Stomach (tissue), 8 donors: ENCODE measurements at regions not wholly inside any gene's neighbourhood (a gene's known extent, or its start where the extent isn't known, plus 50 kb on each side); places are given as distances from the start of the nearest gene placed in this dataset.
"Not testable (repeated sequence)": the region's sequence is repeated elsewhere in the genome, so short reads cannot be mapped to it uniquely, and the experiment has no call there.

Source experiments
- DNase-seq, 2 donors: peaks; one replicate each; pipeline versions ENCODE4 v3.0.0 to v3.0.0-alpha.2; 2013 to 2019
- H3K27ac ChIP-seq, 5 donors: fragments of 200-600 bp in 4 of 5; sonication (generic) in 4 of 5; one replicate each; pipeline ENCODE4 v1.5.1; 2013 to 2019; ENCODE audit warnings: mild to moderate bottlenecking in 1 of 5, moderate library complexity in 1 of 5
- H3K27me3 ChIP-seq, 3 donors: fragments of 200-600 bp; sonication (generic); one replicate each; pipeline ENCODE4 v1.5.1; 2017 to 2019; ENCODE audit warnings: mixed run types in 1 of 3
- H3K36me3 ChIP-seq, 4 donors: fragments of 200-600 bp; sonication (generic); 1 replicate in 3 of 4; 2 replicates in 1 of 4; pipeline ENCODE4 v1.5.1; 2016 to 2019
- H3K4me1 ChIP-seq, 4 donors: fragments of 200-600 bp; sonication (generic); one replicate each; pipeline ENCODE4 v1.5.1; 2016 to 2019
- H3K4me3 ChIP-seq, 4 donors: fragments of 200-600 bp; sonication (generic) in 3 of 4; one replicate each; pipeline ENCODE4 v1.5.1; 2016 to 2019; ENCODE audit warnings: mild to moderate bottlenecking in 1 of 4
- H3K9me3 ChIP-seq, 4 donors: fragments of 200-600 bp; sonication (generic); one replicate each; pipeline ENCODE4 v1.5.1; 2016 to 2019
- CTCF ChIP-seq, 7 experiments: fragments of 450-650 bp in 4 of 7; fragments of 200-600 bp in 3 of 7; sonication (generic) in 3 of 7; IDR thresholded peaks; one replicate each; pipeline ENCODE4 v1.5.1; 2016 to 2019; ENCODE audit warnings: antibody characterized with exemption in 7 of 7, control low read depth in 2 of 7, mild to moderate bottlenecking in 1 of 7
- EP300 ChIP-seq: sonication (generic); formaldehyde crosslinking; IDR thresholded peaks from one replicate; pipeline ENCODE4 v1.6.1; 2017; ENCODE audit warnings: antibody characterized with exemption
- POLR2A ChIP-seq, 4 donors: fragments of 450-650 bp; IDR thresholded peaks; one replicate each; pipeline ENCODE4 v1.6.1; 2016; ENCODE audit warnings: antibody characterized with exemption in 4 of 4, control low read depth in 2 of 4, mild to moderate bottlenecking in 1 of 4, moderate library complexity in 1 of 4
- POLR2AphosphoS5 ChIP-seq, 3 donors: sonication (generic); formaldehyde crosslinking; IDR thresholded peaks; one replicate each; pipeline ENCODE4 v1.6.1; 2016; ENCODE audit warnings: antibody characterized with exemption in 3 of 3
- WGBS, 5 donors: extraction: QIAGEN DNeasy Blood & Tissue Kit in 3 of 5; methylation state at CpG; one replicate each; pipeline versions ENCODE4 v1.1.5 to v1.1.7; 2013 to 2018; 5-methylcytosine and 5-hydroxymethylcytosine counted together
- intact Hi-C: fragments of 100-400 bp; cut with DNase I; formaldehyde crosslinking; loops from one replicate; pipeline ENCODE4 v1.15.1; 2023; ENCODE audit warnings: low total_unique reads
- donor health status: healthy with polysubstance abuse.
- donor health status: Bipolar disorder and iron deficiency.
- donor health status: healthy.

- Histone ChIP-seq H3K4me3 (no peak overlapping the region), H3K9me3 (peaks cover 0 to under 1% (median under 1%) of the 10 kb centered on the region in 4 donors), H3K4me1 (no peaks in the 10 kb centered on the region), H3K27me3 (no peaks in the 10 kb centered on the region), H3K36me3 (no peaks in the 10 kb centered on the region), H3K27ac (no peak overlapping the region)
- 79 to 86% (median 81%) methylated on average over 7 of the region's 7 CpGs for WGBS, 5 donors
- DNase-seq, result no peak
- intact Hi-C loops, result no loop called here
- TF ChIP-seq CTCF (IDR thresholded peaks at IDR 0.05) (no peak), EP300 (no peak), POLR2AphosphoS5 (IDR thresholded peaks at IDR 0.05) (no peak), POLR2A (IDR thresholded peaks at IDR 0.05) (no peak)
Observed at GRCh38 chr1:157326173-157326859, 188.1 kb upstream of the ETV3 start.

GRCh38 chr1:157325220-157325619, 187.0 kb upstream of the ETV3 start:
- Histone ChIP-seq H3K4me3 (no peak overlapping the region), H3K36me3 (no peaks in the 10 kb centered on the region), H3K4me1 (no peaks in the 10 kb centered on the region), H3K27ac (no peak overlapping the region), H3K27me3 (no peaks in the 10 kb centered on the region), H3K9me3 (peaks cover 0 to 11% (median 4%) of the 10 kb centered on the region in 4 donors)
- intact Hi-C loops, result no loop called here
- TF ChIP-seq CTCF (IDR thresholded peaks at IDR 0.05) (no peak), POLR2AphosphoS5 (IDR thresholded peaks at IDR 0.05) (no peak), POLR2A (IDR thresholded peaks at IDR 0.05) (no peak), EP300 (no peak)
- no peak for DNase-seq
- WGBS, 5 donors, result 23 to 58% (median 26%) methylated on average over 1 of the region's 1 CpG

- H3K4me1 ChIP-seq, H3K27ac ChIP-seq, H3K27me3 ChIP-seq, DNase-seq, H3K36me3 ChIP-seq, intact Hi-C loops, H3K4me3 ChIP-seq: not testable (repeated sequence)
- peaks cover 0 to 41% (median 28%) of the 10 kb centered on the region in 4 donors for H3K9me3 ChIP-seq
- 40 to 98% (median 90%) methylated on average over 1 of the region's 1 CpG for WGBS, 5 donors
Observed at GRCh38 chr1:157321972-157322371, 183.8 kb upstream of the ETV3 start.

GRCh38 chr1:157319567-157319966, 181.4 kb upstream of the ETV3 start:
- TF ChIP-seq POLR2A (IDR thresholded peaks at IDR 0.05) (no peak), EP300 (no peak), CTCF (IDR thresholded peaks at IDR 0.05) (no peak), POLR2AphosphoS5 (IDR thresholded peaks at IDR 0.05) (no peak)
- H3K27me3 ChIP-seq, result no peaks in the 10 kb centered on the region
- no peak overlapping the region for H3K27ac ChIP-seq
- peaks cover 0 to 46% (median 34%) of the 10 kb centered on the region in 4 donors for H3K9me3 ChIP-seq
- intact Hi-C loops, result no loop called here
- H3K4me3 ChIP-seq, result no peak overlapping the region
- H3K36me3 ChIP-seq, result no peaks in the 10 kb centered on the region
- DNase-seq, result no peak
- H3K4me1 ChIP-seq, result no peaks in the 10 kb centered on the region
- 92 to 97% (median 96%) methylated on average over 5 of the region's 5 CpGs for WGBS, 5 donors

- H3K4me1 ChIP-seq, H3K27ac ChIP-seq, H3K27me3 ChIP-seq, H3K4me3 ChIP-seq, intact Hi-C loops, H3K36me3 ChIP-seq, DNase-seq: not testable (repeated sequence)
- 90 to 98% (median 97%) methylated on average over 2 of the region's 2 CpGs for WGBS, 5 donors
- peaks cover 0 to 46% (median 34%) of the 10 kb centered on the region in 4 donors for H3K9me3 ChIP-seq
Observed at GRCh38 chr1:157317229-157317628, 179.0 kb upstream of the ETV3 start.
